ACHN (cell line): ENCODE measurements at regions not wholly inside any gene's neighbourhood (a gene's known extent, or its start where the extent isn't known, plus 50 kb on each side); places are given as distances from the start of the nearest gene placed in this dataset.
"Not testable (repeated sequence)": the region's sequence is repeated elsewhere in the genome, so short reads cannot be mapped to it uniquely, and the experiment has no call there.

Experiments
- DNase-seq: peaks from one replicate; pipeline ENCODE4 v3.0.0-alpha.2; 2015
- in situ Hi-C: cut with HindIII; loops from 2 replicates; pipeline ENCODE4 v1.10.0; 2017; ENCODE audit warnings: low sequenced_read_pairs, low pct_ligation_motif_present, low pct_unique_long_range_greater_than_20kb

DNA sequence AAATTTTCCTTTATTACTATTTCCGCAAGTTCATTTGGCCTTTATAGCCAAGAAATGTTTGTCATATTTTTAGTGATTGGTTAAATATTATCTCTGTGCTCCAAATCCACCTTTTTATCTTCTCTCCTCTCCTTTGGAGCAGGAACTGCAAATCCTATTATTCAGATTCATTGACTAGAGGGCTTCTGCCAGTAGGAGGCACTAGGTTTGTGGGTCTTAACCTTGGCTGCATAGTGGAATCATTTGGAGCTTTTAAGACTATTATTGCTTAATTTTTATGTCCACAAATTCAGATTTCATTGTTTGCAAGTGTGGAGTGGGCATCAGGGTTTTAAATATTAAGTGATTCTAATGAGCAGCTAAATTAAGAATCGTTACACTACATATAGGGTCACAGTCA lies 75.3 kb upstream of the SYT10 start:
- DNase-seq = peak; percentile 26
- in situ Hi-C loops = no loop called here

DNA sequence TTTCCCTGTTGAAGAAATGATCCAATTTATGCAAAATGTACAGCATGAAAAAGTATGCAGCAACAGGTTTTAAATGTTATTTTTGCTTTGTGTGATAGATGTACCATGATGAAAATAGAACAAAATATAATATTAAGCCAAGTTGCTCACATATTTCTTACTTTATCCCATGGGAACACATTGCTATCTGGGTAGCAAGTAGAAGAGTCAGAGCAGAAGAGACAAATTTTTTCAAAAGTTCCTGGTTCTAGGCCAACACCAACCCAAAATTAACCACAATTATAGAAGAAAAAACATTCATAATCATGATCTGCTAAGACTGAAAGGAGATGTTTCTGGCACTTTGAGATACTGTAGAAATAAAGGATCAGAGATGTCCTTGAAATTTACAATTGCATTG lies 79.9 kb upstream of the SYT10 start:
- in situ Hi-C loops = no loop called here
- DNase-seq = no peak

- DNase-seq, in situ Hi-C loops: not testable (repeated sequence)
These were observed 81.1 kb upstream of the SYT10 start for GRCh38 chr12:33520505-33521302.

- DNase-seq = no peak
- in situ Hi-C loops = no loop called here
These were observed 89.4 kb upstream of the SYT10 start for GRCh38 chr12:33529031-33529430.

- no peak for DNase-seq
- in situ Hi-C loops = no loop called here
These were observed 90.2 kb upstream of the SYT10 start for GRCh38 chr12:33529810-33530209.

- in situ Hi-C loops = no loop called here
- no peak for DNase-seq
These were observed 91.6 kb upstream of the SYT10 start for GRCh38 chr12:33531261-33531660.

- in situ Hi-C loops = no loop called here
- DNase-seq = no peak
These were observed 93.9 kb upstream of the SYT10 start for GRCh38 chr12:33533527-33533926.

DNA sequence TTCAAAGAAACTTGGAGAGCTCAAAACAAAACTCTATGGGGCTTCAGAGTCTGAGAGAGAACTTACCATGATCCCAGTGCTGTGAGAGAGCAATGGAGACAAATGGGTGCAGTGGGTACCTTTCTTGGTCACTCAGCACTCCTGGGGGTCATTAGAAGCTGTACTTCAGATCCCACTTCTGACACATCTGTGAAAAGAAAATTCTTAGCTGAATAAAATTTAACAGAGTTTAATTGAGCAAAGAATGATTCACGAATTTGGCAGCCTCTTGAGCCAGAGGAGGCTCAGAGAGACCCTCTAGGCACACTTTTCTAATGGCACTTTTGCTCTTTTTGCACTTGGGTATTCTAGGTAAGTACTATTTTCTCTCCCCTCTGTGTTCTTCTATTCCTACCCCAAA lies 96.8 kb upstream of the SYT10 start:
- peak; percentile 56 for DNase-seq
- in situ Hi-C loops = no loop called here

- in situ Hi-C loops = no loop called here
- no peak for DNase-seq
These were observed 106.4 kb upstream of the SYT10 start for GRCh38 chr12:33546004-33546403.

DNA sequence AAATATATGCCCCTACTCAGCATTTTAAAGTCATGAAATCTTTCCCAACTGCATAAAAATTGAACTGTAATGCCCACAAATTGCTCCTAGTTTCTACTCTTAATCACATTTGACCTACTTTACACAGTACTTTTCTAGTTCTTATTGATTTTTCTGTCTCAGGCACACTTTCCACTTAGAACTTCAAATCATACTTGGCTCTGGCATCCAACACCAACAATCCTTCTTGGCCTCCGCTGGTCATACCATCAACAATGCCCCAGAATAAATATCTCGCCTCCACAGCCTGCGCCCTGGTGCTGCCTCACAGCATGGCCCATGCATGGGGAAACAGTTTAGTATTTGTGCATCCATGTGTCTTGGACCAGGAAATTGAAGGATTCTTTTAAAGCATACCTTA lies 107.5 kb upstream of the SYT10 start:
- in situ Hi-C loops = no loop called here
- no peak for DNase-seq

- in situ Hi-C loops, DNase-seq: not testable (repeated sequence)
These were observed 110.6 kb upstream of the SYT10 start for GRCh38 chr12:33550214-33550613.

DNA sequence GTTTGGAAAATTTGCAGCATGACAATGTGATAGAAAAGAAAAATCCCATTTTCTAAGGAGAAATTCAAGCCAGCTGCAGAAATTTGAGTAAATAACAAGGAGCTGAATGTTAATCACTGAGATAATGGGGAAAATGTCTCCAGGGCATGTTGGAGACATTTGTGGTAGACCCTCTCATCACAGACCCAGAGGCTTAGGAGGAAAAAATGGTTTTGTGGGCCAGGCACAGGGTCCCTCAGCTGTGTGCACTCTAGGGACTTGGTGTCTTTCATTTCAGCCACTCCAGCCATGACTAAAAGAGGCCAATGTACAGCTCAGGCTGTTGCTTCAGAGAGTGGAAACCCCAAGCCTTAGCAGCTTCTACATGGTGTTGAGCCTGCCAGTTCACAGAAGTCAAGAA lies 111.4 kb upstream of the SYT10 start:
- no peak for DNase-seq
- in situ Hi-C loops = no loop called here

DNA sequence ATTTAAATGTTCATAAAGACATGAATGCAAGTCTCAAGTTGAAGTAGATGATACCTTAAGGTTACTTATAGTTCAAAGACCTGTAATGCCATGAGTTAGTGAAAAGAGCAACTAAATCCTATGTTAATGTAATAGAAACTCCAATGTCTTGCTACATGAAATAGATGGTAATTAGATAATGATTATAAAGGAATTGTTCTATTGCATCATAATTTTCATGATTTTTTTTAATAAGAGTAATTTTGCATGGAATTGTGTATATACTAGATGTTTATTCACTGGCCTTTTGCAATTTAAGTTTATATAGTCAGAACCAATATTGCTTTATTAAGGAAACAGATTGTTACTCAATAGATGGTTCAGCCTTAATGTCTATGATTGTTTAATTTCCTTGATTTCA lies 115.5 kb upstream of the SYT10 start:
- in situ Hi-C loops = no loop called here
- DNase-seq = no peak

- in situ Hi-C loops = no loop called here
- no peak for DNase-seq
These were observed 121.1 kb upstream of the SYT10 start for GRCh38 chr12:33560653-33561208.

- DNase-seq = no peak
- in situ Hi-C loops = no loop called here
These were observed 122.8 kb upstream of the SYT10 start for GRCh38 chr12:33562401-33562800.

GRCh38 chr12:33566403-33566802 lies 126.8 kb upstream of the SYT10 start:
- DNase-seq = no peak
- in situ Hi-C loops = no loop called here

- DNase-seq = no peak
- in situ Hi-C loops = no loop called here
These were observed 135.7 kb upstream of the SYT10 start for GRCh38 chr12:33575346-33575745.

GRCh38 chr12:33581613-33582122 lies 142.0 kb upstream of the SYT10 start:
- in situ Hi-C loops = no loop called here
- no peak for DNase-seq

- in situ Hi-C loops = no loop called here
- DNase-seq = no peak
These were observed 147.0 kb upstream of the SYT10 start for GRCh38 chr12:33586576-33586975.

DNA sequence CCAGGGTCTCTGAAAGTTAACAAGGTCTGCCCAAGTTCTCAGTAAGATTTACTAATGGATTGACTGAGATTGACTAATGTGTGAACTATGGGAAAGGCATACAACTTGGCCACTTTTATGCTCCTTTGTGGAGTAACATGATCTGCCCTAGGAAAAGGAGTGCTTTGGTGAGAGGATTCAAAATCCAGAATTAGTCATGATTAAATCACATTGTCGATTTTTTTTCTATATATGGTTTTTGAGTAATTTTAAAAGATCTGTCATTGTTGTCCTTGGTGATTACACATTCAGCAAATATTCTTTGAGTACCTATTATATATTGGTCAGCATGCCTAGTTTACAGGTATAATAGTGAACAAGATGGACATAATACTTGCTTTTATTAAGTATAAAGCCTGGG lies 147.7 kb upstream of the SYT10 start:
- no peak for DNase-seq
- in situ Hi-C loops = no loop called here
